IMR-90 (cell line): ENCODE measurements at regions not wholly inside any gene's neighbourhood (a gene's known extent, or its start where the extent isn't known, plus 50 kb on each side); places are given as distances from the start of the nearest gene placed in this dataset.

Source experiments
- BHLHE40 ChIP-seq: fragments of 150-350 bp; IDR thresholded peaks from 2 replicates; pipeline ENCODE4 v1.6.1; 2016; ENCODE audit warnings: mild to moderate bottlenecking, low read depth, low read length
- CEBPB ChIP-seq: IDR thresholded peaks from 2 replicates; pipeline ENCODE4 v1.6.1; 2012; ENCODE audit warnings: low read depth, low read length, improper control_type of control experiment
- CHD1 ChIP-seq: IDR thresholded peaks from 2 replicates; pipeline ENCODE4 v1.6.1; 2012; ENCODE audit warnings: low read depth, low read length, improper control_type of control experiment
- FOS ChIP-seq: fragments of 150-350 bp; IDR thresholded peaks from 2 replicates; pipeline ENCODE4 v1.6.1; 2016; ENCODE audit warnings: low read depth, low read length
- MXI1 ChIP-seq: IDR thresholded peaks from 2 replicates; pipeline ENCODE4 v1.6.1; 2012; ENCODE audit warnings: low read depth, mild to moderate bottlenecking, low read length, moderate library complexity, borderline replicate concordance
- POLR2A ChIP-seq: IDR thresholded peaks from 2 replicates; pipeline ENCODE4 v1.6.1; 2012; ENCODE audit warnings: mild to moderate bottlenecking, low read depth, low read length
- SMC3 ChIP-seq: fragments of 150-350 bp; IDR thresholded peaks from 2 replicates; pipeline ENCODE4 v1.6.1; 2016; ENCODE audit warnings: low read depth, mild to moderate bottlenecking, antibody characterized with exemption, low read length, moderate library complexity
- TF ChIP-seq, protein P1 (sequence below): conservative IDR thresholded peaks from 2 replicates; pipeline ENCODE4 v1.5.1; 2012; ENCODE audit warnings: mild to moderate bottlenecking, low read depth, low read length, improper control_type of control experiment
- TF ChIP-seq, protein P2 (sequence below): fragments of 150-350 bp; IDR thresholded peaks from 2 replicates; pipeline ENCODE4 v1.6.1; 2017; ENCODE audit warnings: mild to moderate bottlenecking, antibody characterized with exemption, low read length, low read depth
- TF ChIP-seq, protein P3 (sequence below): fragments of 150-350 bp; IDR thresholded peaks from 2 replicates; pipeline ENCODE4 v1.6.1; 2016; ENCODE audit warnings: low read depth, mild to moderate bottlenecking, low read length, moderate library complexity, borderline replicate concordance

DNA sequence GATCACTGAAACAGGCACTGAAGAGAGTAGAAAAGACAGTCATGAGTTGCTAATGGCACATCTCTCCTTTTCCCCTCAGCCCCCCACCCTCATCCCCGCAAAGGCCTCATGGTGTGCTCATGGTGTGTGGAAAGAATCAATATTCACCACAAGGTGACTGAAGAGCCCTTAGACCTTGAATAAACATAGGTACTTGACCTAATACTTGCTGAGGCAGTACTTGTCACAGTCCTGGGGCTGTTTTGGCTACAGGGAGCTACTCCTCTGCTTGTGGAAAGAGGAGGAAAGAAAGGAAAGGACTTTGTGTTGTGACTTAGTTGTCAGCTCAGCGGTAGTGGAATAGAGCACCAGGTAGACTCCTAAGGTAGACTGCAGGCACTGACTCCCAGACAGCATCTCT is 537.8 kb upstream of the CCDC179 start:
- TF ChIP-seq POLR2A (no peak), MXI1 (no peak), CHD1 (no peak), SMC3 (no peak), FOS (no peak), BHLHE40 (no peak), CEBPB (no peak)
- TF ChIP-seq, protein P1, sequence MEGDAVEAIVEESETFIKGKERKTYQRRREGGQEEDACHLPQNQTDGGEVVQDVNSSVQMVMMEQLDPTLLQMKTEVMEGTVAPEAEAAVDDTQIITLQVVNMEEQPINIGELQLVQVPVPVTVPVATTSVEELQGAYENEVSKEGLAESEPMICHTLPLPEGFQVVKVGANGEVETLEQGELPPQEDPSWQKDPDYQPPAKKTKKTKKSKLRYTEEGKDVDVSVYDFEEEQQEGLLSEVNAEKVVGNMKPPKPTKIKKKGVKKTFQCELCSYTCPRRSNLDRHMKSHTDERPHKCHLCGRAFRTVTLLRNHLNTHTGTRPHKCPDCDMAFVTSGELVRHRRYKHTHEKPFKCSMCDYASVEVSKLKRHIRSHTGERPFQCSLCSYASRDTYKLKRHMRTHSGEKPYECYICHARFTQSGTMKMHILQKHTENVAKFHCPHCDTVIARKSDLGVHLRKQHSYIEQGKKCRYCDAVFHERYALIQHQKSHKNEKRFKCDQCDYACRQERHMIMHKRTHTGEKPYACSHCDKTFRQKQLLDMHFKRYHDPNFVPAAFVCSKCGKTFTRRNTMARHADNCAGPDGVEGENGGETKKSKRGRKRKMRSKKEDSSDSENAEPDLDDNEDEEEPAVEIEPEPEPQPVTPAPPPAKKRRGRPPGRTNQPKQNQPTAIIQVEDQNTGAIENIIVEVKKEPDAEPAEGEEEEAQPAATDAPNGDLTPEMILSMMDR = no peak
- TF ChIP-seq, protein P2, sequence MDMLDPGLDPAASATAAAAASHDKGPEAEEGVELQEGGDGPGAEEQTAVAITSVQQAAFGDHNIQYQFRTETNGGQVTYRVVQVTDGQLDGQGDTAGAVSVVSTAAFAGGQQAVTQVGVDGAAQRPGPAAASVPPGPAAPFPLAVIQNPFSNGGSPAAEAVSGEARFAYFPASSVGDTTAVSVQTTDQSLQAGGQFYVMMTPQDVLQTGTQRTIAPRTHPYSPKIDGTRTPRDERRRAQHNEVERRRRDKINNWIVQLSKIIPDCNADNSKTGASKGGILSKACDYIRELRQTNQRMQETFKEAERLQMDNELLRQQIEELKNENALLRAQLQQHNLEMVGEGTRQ = no peak
- TF ChIP-seq, protein P3, sequence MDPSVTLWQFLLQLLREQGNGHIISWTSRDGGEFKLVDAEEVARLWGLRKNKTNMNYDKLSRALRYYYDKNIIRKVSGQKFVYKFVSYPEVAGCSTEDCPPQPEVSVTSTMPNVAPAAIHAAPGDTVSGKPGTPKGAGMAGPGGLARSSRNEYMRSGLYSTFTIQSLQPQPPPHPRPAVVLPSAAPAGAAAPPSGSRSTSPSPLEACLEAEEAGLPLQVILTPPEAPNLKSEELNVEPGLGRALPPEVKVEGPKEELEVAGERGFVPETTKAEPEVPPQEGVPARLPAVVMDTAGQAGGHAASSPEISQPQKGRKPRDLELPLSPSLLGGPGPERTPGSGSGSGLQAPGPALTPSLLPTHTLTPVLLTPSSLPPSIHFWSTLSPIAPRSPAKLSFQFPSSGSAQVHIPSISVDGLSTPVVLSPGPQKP = no peak
